ENCODE measurements at regions not wholly inside any gene's neighbourhood (a gene's known extent, or its start where the extent isn't known, plus 50 kb on each side); places are given as distances from the start of the nearest gene placed in this dataset.

GRCh38 chr6:129778793-129779192, 68.8 kb upstream of the ARHGAP18 start:
- TF ChIP-seq EP300 (IDR thresholded peaks at IDR 0.05; ENCODE audit: low read depth) (no peak), POLR2AphosphoS5 (IDR thresholded peaks at IDR 0.05) (no peak), CTCF (IDR thresholded peaks at IDR 0.05) (no peak)
- no peaks in the 10 kb centered on the region for H3K9me3 ChIP-seq
- in situ Hi-C loops (cut with MboI; ENCODE audit: low pct_ligation_motif_present in 1 of 4, low pct_unique_long_range_greater_than_20kb in 1 of 4, low sequenced_read_pairs in 3 of 4) (no loop called here), intact Hi-C loops (cut with DNase I; ENCODE audit: low total_unique reads) (no loop called here)
- H3K27me3 ChIP-seq: no peaks in the 10 kb centered on the region
- no peak overlapping the region for H3K4me3 ChIP-seq
- no peak overlapping the region for H3K27ac ChIP-seq
- H3K4me1 ChIP-seq: peaks cover 0 to 5% (median 0%) of the 10 kb centered on the region in 4 donors
- H3K36me3 ChIP-seq: no peaks in the 10 kb centered on the region
- DNase-seq: no peak
- WGBS, 2 donors (ENCODE audit: low coverage in 1 of 2): 0% methylated on average over 1 of the region's 1 CpG

GRCh38 chr6:129777371-129777770, 67.4 kb upstream of the ARHGAP18 start:
- intact Hi-C loops (cut with DNase I; ENCODE audit: low total_unique reads): no loop called here

GRCh38 chr6:129776542-129777330, 66.8 kb upstream of the ARHGAP18 start:
- Histone ChIP-seq H3K27ac (no peak overlapping the region), H3K4me1 (peaks cover 0 to 5% (median 0%) of the 10 kb centered on the region in 4 donors), H3K27me3 (peaks cover 4% of the 10 kb centered on the region), H3K36me3 (no peaks in the 10 kb centered on the region), H3K4me3 (no peak overlapping the region), H3K9me3 (no peaks in the 10 kb centered on the region)
- in situ Hi-C loops (cut with MboI; ENCODE audit: low pct_ligation_motif_present in 1 of 4, low pct_unique_long_range_greater_than_20kb in 1 of 4, low sequenced_read_pairs in 3 of 4) (no loop called here), intact Hi-C loops (cut with DNase I; ENCODE audit: low total_unique reads) (no loop called here)
- 96 to 98% methylated on average over 3 of the region's 3 CpGs for WGBS, 2 donors (ENCODE audit: low coverage in 1 of 2)
- no peak for TF ChIP-seq POLR2AphosphoS5 (IDR thresholded peaks at IDR 0.05)
- no peak for TF ChIP-seq POLR2A (IDR thresholded peaks at IDR 0.05)
- TF ChIP-seq EP300 (IDR thresholded peaks at IDR 0.05; ENCODE audit: low read depth): no peak
- no peak for TF ChIP-seq CTCF (IDR thresholded peaks at IDR 0.05)
- no peak for DNase-seq

More at GRCh38 chr6:129777371-129777770, 67.4 kb upstream of the ARHGAP18 start:
- in situ Hi-C loops (cut with MboI; ENCODE audit: low pct_ligation_motif_present in 1 of 4, low pct_unique_long_range_greater_than_20kb in 1 of 4, low sequenced_read_pairs in 3 of 4): no loop called here
- H3K4me1 ChIP-seq: peaks cover 0 to 5% (median 0%) of the 10 kb centered on the region in 4 donors
- H3K27ac ChIP-seq: no peak overlapping the region
- TF ChIP-seq POLR2A (IDR thresholded peaks at IDR 0.05) (no peak), EP300 (IDR thresholded peaks at IDR 0.05; ENCODE audit: low read depth) (no peak), CTCF (IDR thresholded peaks at IDR 0.05) (no peak), POLR2AphosphoS5 (IDR thresholded peaks at IDR 0.05) (no peak)
- H3K27me3 ChIP-seq: peaks cover 4% of the 10 kb centered on the region
- no peaks in the 10 kb centered on the region for H3K9me3 ChIP-seq
- no peak overlapping the region for H3K4me3 ChIP-seq
- no peaks in the 10 kb centered on the region for H3K36me3 ChIP-seq
- DNase-seq: no peak

- Histone ChIP-seq H3K4me1 (peaks cover 0 to 5% (median 0%) of the 10 kb centered on the region in 4 donors), H3K4me3 (no peak overlapping the region), H3K9me3 (no peaks in the 10 kb centered on the region), H3K36me3 (no peaks in the 10 kb centered on the region), H3K27me3 (peaks cover 4% of the 10 kb centered on the region), H3K27ac (no peak overlapping the region)
- WGBS, 2 donors (ENCODE audit: low coverage in 1 of 2): 39 to 60% methylated on average over 1 to 8 of the region's 8 CpGs
- intact Hi-C loops (cut with DNase I; ENCODE audit: low total_unique reads) (no loop called here), in situ Hi-C loops (cut with MboI; ENCODE audit: low pct_ligation_motif_present in 1 of 4, low pct_unique_long_range_greater_than_20kb in 1 of 4, low sequenced_read_pairs in 3 of 4) (no loop called here)
- TF ChIP-seq CTCF (IDR thresholded peaks at IDR 0.05) (peak; percentile 61 to 93 (median 80)), POLR2AphosphoS5 (IDR thresholded peaks at IDR 0.05) (no peak)
- DNase-seq: peak; percentile 75
Measured at GRCh38 chr6:129774697-129775447, 64.9 kb upstream of the ARHGAP18 start.
